ENCODE measurements at regions not wholly inside any gene's neighbourhood (a gene's known extent, or its start where the extent isn't known, plus 50 kb on each side); places are given as distances from the start of the nearest gene placed in this dataset.

- TF ChIP-seq EZH2 (IDR thresholded peaks at IDR 0.05; ENCODE audit: low read depth) = no peak
- TF ChIP-seq, protein P1, sequence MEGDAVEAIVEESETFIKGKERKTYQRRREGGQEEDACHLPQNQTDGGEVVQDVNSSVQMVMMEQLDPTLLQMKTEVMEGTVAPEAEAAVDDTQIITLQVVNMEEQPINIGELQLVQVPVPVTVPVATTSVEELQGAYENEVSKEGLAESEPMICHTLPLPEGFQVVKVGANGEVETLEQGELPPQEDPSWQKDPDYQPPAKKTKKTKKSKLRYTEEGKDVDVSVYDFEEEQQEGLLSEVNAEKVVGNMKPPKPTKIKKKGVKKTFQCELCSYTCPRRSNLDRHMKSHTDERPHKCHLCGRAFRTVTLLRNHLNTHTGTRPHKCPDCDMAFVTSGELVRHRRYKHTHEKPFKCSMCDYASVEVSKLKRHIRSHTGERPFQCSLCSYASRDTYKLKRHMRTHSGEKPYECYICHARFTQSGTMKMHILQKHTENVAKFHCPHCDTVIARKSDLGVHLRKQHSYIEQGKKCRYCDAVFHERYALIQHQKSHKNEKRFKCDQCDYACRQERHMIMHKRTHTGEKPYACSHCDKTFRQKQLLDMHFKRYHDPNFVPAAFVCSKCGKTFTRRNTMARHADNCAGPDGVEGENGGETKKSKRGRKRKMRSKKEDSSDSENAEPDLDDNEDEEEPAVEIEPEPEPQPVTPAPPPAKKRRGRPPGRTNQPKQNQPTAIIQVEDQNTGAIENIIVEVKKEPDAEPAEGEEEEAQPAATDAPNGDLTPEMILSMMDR (conservative IDR thresholded peaks at IDR 0.05) = no peak
Observed at GRCh38 chr12:127558361-127558760, 708.6 kb upstream of the TMEM132C start.
